GOT3 (cell line): ENCODE measurements at regions not wholly inside any gene's neighbourhood (a gene's known extent, or its start where the extent isn't known, plus 50 kb on each side); places are given as distances from the start of the nearest gene placed in this dataset.

Experiments used
- DNase-seq: peaks from one replicate; lab custom pipeline; 2025; ENCODE audit warnings: mixed read lengths; lab: John Stamatoyannopoulos, UW

DNA sequence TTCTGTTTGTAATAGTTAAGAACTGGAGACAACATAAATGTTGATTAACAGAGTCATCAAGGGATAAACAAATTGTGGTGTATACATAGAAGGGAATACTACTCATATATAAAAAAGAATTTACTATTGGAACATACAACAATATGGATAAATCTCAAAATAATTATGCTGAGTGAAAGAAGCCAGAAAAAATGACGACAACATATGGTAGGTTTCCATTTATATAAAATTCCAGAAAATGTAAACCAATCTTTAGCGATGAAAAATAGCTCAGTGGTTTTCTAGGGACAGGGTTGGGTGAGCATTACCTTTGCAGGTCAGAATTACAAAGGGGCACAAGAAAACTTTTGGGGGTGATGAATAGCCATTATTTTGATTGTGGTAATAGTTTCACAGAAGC lies 431.6 kb downstream of the PTPRU start:
- no peak for DNase-seq

DNA sequence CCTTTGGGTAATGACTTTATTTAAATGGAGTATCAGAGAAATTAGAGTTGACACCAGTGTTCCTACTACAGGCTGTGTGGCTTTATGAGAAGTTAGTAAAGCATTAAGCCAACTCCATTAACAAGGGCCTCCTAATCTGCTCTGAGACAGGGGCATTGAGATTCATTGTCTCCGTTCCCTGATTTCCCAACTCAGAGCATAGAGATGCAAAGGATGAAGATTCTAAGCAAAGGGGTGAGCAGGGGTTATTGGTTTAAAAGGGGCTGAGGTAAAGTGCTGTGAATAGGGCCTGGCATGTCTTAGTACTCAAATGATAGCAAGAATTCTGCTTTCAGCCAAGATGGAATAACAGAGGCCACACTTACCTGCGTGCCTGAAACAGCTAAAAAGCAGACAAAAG lies 428.4 kb downstream of the PTPRU start:
- DNase-seq: no peak

DNA sequence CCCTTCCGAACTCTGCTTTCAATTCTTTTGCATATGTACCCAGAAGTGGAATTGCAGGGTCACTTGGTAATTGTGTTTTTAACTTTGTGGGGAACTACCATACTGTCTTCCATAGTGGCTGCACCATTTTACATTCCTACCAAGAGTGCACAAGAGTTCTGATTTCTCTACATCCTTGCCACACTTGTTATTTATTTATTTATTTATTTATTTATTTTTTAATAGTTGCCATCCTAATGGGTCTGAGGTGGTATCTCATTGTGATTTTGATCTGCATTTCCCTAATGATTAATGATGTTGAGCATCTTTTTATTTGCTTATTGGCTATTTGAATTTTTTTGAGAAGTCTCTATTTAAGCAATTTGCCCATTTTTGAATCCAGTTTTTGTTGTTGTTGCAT lies 422.4 kb downstream of the PTPRU start:
- DNase-seq: no peak

- DNase-seq: no peak
Observed at GRCh38 chr1:29657816-29658215, 421.5 kb downstream of the PTPRU start.

- no peak for DNase-seq
Observed at GRCh38 chr1:29655945-29656850, 419.9 kb downstream of the PTPRU start.

GRCh38 chr1:29655145-29655544 lies 418.8 kb downstream of the PTPRU start:
- DNase-seq: no peak

DNA sequence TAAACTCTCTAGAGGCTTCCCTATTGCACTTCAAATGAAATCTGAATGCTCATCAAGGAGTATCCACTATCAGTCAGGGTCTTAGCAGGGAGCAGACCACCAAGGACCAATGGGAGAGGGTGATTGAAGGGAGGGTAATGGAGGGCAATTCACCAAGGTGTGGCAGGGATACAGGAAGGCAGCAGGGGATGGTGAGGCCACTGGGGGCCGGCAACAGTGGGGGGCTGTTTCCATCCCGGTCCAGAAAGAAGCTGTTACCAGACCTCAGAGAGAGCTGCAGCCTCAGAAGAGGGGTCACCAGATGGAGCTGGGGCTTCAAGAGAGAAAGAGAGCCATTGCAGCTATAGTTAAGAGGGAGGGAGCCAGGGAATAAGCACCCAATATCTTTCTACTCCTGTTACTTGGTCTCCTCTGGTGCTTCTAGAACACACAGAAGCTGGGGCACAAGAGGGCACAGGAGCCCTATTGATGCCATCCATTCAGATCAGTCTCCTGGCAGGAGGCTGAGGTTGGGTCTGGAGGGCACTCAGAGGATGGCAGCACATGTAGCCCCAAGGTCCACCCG lies 417.6 kb downstream of the PTPRU start:
- DNase-seq: no peak

GRCh38 chr1:29653034-29653810 lies 416.9 kb downstream of the PTPRU start:
- no peak for DNase-seq

- no peak for DNase-seq
Observed at GRCh38 chr1:29651684-29652665, 415.7 kb downstream of the PTPRU start.

DNA sequence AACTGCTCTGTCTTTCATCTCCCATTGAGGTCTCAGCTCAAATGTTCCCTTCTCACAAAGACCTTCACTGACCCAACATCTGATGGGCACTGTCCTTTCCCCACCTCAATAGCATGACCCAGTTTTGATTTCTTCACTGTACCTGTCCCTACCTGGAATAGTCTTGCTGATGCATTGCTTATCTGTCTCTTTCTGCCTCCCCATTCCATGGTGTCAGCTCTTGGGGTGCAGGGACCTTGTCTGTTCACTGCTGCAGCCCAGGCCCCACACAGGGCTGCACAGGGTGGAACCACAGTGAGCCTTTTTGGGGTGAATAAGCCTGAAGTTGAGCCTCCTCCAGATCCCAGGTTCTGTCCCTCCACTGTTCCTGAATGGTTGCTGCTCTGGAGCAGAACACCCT lies 414.9 kb downstream of the PTPRU start:
- no peak for DNase-seq

DNA sequence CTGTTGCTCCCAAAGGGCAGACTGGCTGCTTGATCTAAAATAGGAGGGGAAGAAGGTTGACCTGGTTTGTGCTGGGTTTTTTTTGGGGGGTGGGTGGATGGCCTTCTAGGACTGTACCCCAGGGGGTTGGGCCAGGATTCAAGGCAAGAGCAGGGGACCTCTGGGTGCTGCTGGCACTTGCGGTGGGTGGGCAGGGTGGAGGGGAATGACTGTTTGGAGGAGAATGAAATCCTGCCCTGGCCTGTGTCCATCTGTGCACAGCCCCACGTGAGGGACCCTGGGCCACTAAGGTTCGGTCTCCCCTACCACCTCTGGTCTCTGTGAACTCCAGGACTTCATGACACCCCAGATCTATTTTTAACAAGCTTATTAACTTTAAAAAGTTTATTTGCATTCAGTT lies 414.2 kb downstream of the PTPRU start:
- no peak for DNase-seq

GRCh38 chr1:29650041-29650400 lies 413.7 kb downstream of the PTPRU start:
- DNase-seq: no peak

DNA sequence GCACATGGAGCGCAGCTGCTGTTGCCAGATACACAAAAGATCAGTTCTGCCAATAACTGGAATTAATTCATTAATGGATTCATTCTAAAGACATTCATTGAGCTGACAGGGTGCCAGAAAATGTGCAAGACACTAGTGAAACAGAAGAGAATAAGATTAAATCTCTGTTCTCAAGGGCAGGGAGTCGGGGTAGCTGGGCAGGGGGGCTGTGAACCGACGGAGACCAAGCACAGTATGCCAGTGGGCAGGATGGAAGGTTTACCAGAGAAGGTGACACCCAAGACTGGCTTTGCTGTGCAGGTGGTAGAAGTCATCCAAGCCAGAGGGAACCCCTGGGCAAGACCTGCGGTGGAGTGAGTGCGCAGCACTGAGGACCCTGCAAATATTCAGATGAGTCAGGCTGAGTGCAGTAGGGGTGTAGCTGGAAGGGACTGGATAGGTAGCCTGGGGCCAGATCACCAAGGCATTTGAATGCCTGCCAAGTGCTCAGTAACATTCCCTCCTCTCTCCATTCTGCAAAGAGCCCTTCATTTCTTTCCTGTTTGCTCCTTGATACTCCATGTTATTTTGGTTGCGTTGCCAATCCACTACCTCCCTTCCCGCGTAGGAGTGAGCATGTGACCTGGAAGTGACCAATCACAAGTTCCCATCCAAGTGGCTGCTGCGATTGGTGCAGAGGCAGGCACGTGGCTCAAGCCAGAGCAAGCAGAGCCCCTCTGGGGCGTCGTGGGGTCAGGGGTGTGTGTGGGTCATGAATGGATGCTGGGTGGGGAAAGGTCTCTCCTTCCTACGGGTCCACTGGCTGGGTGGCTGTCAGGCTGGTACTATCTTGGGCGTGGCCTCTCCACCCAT lies 413.1 kb downstream of the PTPRU start:
- DNase-seq: no peak

DNA sequence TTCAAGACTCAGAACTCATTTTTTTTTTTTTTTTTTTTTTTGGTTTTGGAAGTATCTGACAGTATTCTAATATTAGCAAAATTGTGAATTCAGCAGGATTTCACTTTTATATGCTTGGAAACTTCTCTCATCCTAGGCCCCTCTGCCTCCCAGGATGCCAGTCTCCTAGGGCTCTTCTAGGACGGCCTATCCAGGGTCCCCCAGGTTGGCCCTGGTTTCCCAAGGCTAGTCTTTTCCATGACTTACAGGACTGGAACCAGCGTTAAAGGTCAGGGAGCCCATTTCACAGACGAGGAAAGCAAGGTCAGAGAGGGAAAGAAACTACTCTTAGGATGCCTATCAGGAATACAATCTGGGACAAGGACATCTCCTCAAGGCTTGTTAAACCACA lies 412.5 kb downstream of the PTPRU start:
- DNase-seq: no peak

GRCh38 chr1:29648026-29648425 lies 411.7 kb downstream of the PTPRU start:
- no peak for DNase-seq

- DNase-seq: no peak
Observed at GRCh38 chr1:29647581-29647980, 411.3 kb downstream of the PTPRU start.

DNA sequence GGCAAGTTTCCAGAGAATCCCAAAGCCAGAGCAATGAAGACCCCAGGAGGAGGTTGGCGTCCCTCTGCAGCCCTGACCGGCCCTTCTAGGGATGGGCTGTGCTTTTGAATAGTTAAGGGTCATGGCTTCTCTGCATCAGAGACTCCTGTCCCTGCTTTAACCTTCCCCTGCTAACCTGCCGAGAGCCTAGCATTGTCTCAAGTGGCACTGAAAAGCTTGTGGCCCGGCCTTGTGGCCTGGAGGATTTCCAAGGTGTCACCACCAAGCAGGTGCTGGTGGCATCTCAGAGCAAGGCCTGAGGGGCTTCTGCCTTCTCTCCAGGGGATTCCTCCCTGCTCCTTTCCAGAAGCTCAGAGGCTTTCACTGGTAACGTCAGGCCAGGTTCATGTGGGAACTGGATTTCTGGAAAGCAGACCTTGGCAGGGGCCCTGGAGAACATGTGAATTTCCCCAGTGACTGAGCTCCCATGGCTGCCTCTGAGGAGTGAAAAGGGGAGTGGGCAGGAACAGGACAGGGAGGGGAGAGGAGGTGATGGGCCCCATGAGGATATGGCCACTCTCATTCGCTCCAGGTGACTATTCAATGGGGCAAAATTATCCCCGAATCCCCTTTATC lies 409.9 kb downstream of the PTPRU start:
- DNase-seq: no peak

DNA sequence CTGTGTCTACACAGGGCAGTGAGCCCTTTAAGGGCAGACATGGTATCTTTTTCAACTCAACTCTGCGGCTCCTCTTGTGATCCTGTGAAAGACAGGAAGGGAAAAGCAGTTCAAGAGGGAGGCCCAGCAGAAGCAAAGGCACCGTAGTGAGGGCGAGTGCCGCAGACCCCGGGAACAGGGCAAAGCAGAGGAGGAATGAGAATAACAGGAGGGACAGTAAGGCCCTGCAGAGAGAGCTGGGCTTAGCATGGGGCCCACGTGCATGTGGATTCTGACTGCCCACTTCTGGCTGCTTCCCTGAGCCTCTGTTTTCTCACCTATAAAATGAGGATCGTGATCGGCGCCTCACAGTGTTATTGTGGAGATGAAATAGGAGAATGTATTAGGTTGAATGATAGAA lies 409.3 kb downstream of the PTPRU start:
- DNase-seq: no peak

DNA sequence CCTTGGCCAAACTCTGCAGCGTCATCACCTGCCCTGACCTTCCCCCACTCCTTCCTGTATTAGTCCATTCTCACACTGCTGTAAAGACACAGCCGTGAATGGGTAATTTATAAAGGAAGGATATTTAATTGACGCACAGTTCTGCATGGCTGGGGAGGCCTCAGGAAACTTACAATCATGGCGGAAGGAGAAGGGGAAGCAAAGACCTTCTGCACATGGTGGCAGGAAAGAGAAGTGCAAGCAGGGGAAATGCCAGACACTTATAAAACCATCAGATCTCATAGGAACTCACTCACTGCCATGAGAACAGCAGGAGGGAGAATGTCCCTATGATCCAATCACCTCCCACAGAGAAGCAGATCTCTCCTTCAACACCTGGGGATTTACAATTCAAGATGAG lies 408.5 kb downstream of the PTPRU start:
- no peak for DNase-seq

DNA sequence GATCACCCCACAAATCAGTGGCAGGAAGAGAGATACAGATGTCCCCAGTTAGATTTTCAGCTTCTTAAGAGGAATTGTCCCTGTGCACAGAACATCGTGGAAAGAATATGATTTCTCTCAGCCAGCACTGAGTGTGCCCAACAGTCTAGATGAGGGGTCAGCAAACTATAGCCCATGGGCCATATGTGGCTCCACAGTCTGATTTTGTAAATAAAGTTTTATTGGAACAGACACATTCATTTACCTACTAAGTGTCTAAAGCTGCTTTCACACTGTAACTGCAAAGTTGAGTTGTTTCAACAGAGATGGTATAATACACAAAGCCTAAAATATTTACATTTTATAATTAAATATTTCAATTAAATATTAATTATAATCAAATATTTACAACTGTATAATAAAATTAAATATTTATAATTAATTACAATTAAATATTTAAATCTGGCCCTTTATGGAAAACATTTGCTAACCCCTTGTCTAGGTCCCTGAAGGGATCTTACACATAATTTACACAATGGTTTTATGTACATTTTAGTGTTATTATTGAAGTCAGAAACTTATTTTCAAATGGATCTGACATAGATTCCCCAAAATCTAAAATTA lies 407.6 kb downstream of the PTPRU start:
- DNase-seq: no peak
